NCI-H187 treated with DMSO at 0.1 percent for 48 hours (cell line): ENCODE measurements at regions not wholly inside any gene's neighbourhood (a gene's known extent, or its start where the extent isn't known, plus 50 kb on each side); places are given as distances from the start of the nearest gene placed in this dataset.

ENCODE experiments used
- DNase-seq: peaks from one replicate; lab custom pipeline; 2025; lab: John Stamatoyannopoulos, UW

DNA sequence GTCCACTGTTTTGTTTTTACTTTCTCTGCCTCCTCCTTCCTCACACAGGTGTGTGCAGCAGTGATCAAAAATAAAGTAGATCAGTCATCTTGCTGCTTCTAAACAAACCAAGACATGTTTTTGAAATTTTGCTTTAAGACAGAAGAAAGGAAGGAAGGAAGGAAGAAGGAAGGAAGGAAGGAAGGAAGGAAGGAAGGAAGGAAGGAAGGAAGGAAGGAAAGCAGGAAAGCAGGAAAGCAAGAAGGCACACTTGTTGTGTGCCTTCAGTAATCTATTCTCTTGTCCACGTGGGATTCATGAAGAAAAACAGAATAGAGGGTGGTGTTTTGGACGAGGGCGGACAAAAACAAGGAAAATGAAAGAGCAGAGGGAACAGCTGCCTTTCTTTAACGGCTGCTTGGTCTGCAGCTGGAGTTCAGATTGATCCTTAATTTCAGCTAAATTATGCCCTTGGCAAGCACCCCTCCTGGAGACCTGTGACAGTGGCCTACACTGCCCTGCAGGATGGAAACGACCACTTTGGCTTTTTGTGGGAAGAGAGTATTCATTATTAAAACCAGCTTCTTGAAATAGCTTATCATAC, 188.5 kb upstream of the IRX3 start:
- DNase-seq: no peak

DNA sequence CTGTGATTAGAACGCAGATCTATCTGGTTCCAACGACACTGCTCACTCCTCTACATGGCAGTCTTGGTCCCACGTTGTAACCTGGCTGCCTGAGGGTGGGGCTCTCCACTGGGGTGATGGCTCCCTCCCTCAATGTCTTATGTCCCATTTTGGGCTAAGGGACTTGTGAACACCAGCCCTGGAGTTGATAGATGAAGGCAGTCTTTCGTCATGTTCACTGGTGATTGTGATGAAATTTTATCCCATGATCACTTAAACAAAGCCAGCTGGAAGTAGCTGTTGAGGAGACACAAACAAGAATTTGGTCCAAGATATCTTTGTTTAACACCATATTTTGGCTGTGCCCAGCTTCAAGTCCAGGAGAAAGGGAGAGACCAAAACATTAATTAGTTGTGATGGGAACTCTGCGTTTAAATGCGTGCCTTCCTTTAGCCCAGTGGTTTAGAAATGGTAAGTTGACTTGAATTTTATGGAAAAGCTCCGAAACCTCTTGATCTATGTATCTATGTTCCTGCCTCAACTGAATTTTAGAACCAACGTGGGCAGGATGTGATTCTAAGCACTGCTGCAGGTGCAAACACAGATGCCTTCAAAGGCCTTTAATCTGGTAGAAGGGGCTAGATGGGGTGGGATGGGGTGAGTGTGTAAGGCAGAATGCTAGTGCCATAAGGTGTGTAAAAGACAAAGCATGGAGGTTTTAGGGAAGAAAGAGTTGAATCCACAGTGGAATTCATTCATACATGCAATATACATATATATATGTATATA, 186.8 kb upstream of the IRX3 start:
- no peak for DNase-seq

DNA sequence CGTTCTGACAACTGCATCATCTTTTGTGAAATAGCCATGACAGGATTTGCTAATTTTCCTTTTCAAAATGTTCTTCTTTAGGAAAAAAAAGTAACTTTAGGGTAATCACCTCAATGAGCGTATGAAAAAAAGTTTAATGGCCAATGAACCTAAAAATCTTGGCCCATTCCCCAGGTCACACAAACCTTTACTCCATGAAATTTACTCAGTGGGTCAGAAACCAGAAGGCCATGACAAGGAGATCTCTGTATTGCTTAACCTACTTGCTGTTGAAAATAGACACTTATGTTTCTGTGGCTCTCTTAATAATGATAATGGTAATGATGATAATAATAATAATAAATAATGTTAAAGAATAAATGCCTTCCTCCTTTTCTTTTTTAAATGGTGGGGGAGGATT, 180.8 kb upstream of the IRX3 start:
- no peak for DNase-seq

DNA sequence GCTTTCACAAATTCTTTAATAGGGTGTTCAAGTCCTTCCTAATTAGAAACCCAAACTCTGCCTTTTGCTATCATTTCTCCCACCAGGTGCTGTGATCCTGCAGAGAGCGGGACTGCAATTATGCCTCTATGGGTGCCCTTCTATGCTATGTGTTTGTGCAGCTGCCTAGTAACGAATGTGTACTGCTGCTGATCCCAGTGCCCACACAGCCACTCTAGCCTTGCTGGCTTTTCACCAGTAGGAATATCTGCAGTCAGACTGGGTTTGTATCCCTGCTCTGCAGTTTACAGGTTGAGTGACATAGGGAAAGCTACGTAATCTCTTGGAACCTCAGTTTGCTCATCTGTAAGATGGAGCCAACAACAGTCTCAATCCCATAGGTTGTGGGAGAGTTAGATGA, 179.6 kb upstream of the IRX3 start:
- no peak for DNase-seq

DNA sequence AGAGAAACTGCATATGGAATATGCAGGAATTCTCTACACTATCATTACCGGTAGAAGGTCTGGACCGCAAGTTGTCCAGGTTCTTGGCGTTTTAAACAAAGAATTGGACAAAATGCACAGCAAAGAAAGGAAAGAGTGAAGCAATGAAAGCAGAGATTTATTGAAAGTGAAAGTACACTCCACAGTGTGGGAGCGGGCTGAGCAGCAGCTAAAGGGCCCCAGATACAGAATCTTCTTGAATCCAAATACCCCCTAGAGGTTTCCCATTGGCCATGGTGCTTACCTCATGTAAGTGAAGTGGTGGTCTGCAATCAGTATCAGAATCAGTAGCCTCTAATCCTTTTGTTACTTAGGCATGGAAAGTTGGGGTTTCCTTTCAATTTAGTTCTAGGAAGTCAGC, 178.5 kb upstream of the IRX3 start:
- no peak for DNase-seq

DNA sequence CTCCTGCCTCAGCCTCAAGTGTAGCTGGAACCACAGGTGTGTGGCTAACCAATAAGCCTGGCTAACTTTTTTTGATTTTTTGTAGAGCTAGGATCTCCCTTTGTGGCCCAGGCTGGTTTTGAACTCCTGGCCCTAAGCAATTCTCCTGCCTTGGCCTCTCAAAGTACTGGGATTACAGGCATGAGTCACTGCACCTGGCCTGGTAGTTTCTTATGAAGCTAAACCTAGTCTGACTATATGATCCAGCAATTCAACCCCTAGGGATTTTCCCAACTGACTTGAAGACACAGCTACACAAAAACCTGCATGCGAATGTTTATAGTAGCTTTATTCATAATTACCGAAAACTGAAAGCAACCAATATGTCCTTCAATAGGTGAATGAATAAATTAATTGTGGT, 176.2 kb upstream of the IRX3 start:
- DNase-seq: no peak

DNA sequence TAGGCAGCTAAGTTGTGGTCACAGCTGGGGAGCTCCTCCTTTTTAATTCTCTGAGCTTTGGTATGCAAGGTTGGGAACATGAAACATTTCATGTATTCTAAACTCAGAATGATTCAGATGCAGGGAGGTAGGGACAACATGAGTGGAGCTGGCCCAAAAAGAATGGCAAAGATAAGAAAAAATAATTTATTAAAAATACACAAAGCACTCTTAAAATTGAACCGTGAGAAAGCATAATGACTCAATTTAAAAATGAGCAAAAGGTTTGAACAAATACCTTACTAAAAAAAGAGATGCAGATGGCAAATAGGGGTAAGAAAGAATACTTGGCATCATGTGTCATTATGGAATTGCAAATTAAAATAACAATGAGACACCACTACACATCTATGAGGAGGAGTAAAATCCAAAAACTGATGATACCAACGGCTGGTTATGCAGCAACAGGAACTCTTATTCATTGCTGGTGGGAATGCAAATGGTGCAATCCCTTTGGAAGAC, 175.6 kb upstream of the IRX3 start:
- DNase-seq: no peak

DNA sequence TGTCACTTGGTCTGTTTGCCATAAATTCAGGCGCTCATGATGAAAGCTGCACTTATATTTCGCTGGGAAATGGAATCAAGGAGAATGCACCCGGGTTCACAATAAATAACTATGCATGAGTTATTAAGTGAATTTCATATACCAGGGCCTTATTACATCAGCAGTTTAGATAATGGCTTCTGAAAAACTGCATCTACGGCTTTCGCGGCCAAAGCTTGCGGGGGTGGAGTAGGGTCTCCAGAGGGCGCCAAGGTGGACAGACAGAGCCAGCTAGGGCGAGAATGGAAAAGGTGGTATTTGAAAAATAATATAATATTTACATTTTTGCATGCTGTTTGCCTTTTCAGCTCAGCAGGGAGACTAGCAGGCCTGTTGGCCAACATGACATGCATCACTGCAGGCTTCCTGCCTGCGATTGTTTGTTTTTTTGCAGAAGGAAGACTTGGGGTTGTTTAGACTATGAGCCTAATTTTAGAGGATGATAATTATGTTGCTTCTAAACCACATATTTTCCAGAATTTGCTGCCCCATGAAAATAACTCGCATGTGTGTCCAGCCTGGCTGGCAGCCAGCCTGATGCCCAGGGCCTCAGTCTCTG, 173.8 kb upstream of the IRX3 start:
- no peak for DNase-seq

DNA sequence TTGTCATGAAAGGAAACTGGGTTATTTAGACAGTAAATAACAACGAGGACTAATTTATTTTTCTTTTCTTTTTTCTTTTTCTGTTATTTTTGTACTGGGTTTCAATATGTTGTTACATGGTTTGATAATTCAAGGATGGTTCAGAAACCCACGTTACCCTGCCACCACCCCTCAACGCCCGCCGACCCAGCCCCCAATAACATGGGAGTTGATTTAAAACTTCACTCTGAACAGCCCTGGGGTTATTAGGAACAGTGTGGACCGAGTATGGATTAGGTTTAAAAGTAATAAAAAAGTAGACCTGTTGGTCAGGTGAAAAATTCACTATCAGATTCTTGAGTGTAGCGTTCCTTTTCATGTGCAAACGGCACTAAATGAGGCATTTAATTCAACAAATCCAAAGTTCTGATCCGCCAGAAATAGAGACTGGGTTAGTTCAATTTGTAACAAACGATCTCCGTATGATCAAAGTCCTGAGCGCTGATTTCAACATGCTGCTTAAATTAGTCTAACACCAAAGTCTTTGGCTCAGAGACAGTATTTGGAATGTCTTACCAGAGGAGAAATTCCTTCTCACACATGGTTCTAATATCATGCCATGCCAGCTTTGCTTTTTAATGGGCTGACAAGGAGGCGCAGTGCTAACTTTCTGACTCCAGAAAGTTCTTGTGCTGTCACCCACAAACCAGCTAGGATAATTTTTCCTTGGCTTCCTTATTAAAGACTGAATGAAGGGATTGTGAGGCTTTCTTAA, 173.1 kb upstream of the IRX3 start:
- no peak for DNase-seq

DNA sequence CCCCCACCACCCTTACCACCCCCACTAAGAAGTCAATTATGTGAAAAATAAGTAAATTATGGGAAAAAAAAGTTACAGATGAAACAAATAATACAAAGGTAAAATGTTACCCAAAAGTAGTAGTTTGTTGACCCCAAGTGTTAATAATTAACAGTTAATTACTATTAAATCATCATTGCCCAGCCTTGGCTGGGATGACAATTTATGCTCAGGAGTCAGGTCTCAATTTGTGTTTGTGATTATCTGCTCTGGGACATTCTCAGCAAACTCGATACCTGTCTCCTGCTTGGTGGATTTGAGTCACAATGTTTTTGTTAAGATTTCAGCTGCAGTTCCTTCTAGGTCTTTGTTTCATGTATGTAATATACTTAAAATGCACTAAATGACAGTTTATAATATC, 172.3 kb upstream of the IRX3 start:
- DNase-seq: no peak

DNA sequence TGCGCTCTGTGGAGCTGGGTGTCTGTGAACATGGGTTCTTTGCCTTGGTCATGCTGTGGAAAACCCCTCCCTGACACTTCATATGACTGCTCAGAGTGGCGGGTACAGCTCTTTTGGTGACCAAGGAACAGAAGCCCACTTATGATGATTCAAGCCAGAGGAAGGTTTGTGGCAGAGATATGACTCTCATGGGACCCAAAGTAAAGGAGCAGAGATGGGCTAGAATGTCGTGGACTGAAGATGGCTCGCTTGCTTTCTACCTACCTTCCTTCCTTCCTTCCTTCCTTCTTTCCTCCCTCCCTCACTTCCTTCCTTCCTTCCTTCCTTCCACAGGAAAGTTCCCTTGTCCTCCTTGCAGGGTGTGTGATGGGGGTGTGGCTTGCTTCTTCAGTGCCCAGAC, 169.7 kb upstream of the IRX3 start:
- no peak for DNase-seq

DNA sequence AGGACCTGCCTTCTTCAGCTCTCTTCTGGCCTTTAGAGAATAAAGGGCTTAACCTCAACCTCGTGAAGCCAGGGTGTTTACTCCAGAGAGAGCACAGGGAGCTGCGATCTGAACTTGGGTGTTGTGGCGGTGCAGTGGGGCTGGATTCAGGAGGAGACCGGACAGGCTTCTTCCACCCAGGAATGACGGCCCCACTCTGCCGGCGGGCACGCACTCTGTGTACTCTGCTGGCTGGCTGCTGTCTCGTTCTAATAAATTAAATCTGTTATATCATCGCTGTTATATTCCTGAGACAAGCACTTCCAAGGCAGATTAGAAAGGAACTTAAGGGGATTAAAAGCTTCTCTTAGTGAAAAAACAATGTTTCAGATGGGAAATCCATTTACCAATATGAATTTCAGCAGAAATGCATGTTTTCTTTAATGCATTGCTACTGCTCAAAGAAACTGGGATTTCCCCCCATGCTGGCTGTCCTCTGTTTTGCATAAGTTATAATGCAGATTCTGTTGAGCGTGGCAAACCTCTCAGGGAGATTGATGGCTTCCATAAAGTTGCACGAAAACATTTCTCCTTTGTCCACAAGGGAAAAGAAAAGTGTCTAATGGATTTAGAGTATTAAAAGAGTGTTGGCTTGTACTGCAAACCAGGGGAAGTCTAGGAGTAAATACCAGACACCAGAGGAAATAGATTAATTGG, 168.6 kb upstream of the IRX3 start:
- no peak for DNase-seq

DNA sequence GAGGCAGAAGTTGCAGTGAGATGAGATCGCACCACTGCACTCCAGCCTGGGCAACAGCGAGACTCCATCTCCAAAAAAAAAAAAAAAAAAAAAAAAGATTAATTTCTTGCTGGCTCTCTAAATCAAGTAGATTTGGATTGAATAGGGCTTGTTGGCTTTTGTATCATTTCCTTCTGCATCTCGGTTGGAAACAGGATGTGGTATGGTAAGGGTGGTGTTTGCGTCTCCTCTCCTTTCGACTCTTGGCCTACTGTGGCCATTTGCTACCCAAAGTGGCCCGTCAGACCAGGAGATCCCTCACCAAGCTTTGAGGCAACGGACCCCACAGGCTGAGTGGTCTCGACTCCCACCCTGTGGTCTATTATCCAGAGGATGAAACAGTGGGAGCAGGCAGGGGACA, 168.0 kb upstream of the IRX3 start:
- DNase-seq: no peak

DNA sequence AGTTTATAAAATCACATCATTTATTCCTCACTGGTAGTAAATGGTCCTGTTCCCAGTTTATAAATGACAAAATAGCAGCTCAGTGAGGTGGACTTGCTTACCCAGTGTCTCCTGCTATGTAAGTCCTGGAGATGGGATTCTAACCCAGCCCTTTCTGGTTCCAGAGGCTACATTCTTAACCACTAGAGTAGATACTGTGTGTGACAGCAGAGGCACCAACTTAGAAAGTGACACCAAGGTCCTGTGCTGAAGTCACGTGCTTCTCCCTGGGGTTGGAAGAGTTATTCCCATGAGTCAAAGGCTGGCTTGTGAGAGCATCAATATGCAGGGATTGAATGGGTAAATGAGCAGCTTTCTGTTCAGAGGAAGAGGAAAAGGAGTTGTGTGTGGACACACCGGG, 167.3 kb upstream of the IRX3 start:
- DNase-seq: no peak

DNA sequence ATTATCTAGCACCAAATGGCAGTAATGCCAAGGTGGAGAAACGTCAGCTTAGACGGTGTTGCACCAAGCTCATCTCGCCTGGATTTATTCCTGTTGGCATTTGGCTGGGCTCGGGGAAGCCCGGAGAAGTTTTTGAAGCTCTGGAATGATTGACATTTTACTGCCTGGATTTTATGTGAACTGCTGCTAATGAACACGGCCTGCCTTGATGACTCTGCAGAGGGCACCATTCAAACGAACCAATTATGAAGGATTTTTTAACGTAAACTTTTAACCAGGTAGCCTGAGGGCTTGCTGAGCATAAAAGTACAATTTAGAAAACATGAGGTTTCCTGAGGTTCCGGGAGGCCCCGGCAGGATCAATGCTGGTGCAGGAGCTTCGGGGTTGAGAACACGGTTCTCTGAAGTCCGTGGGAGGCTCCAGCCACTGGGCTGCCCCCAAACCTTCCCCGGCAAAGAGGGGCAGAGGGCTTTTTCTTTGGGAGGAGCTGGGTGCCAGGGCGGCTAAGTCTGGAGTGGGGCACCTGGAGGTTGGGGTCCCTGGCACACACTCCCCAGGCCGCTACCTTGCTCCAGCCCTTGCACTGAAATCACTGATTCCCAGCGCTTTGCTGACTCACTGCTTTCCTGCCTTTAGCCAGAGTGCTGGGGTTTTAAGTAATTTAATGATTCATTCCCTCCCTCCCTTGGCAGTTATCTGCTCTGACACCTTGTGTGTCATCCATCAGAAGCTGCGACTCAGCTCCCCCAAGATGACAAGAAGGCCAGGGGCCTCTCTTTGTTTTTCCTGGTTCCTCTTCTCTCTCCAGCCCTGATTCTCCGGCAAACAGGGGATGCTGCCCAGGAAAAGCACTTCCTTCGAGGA, 161.2 kb upstream of the IRX3 start:
- no peak for DNase-seq

DNA sequence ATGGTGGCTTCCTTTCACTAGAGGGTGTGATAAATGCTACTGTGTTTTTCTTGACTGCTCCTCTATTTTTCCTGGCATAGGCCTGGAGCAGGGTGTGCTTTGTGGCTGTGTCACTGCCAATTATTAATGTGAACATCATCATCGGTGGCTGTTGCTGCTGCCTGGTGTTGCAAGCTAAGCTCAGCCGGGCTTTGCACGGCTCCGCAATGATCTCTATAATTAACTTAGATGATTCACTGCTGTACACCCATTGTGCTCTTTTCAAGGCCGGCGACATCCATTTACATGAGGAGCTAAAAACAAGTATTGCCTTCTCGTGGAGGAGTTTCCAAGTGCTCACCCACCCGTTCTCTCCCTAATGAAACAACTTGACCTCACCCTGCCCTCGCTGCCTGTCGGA, 160.1 kb upstream of the IRX3 start:
- DNase-seq: no peak

DNA sequence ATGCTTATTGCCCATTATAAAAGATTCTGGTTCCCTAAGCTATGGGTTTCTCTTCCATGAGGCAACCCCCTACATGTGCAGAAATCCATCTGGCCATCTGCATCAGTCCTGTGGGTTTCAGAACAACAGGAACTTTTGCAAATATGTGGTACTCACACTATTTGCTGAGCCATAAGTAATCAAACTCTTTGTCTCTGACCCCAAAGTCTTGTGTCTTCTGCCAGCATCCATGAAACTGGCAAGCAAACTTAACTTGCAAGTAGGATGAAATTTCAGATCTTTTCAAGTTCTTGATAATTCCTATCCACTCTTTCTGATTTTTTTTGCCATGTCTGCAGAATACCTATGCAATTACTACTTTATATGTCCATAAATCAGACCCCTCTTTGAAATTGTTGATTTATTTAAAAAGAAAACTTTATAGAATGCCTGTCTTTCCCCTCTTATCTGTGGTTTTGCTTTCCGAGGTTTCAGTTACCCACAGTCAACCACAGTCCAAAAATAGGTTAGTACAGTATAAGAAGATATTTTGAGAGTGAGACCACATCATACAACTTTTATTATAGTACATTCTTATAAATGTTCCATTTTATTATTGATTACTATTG, 158.4 kb upstream of the IRX3 start:
- DNase-seq: no peak

DNA sequence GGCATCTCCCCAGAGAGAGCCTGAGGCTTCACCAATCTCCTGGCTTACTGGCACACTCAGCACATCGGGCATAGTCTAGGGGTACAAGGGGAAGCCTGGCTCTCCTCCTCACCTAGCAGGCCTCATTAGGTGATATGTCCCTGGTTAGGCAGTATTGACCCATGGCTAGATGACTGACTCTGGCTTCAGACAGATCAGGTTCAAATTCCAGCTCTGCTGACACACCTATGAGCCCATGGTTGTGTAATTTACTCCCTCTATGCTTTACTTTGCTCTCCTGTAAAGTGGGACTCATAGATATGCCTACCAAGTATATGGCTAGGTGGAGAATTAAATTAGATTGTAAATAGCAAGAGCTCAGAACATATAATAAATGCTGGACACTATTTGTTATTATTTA, 157.3 kb upstream of the IRX3 start:
- no peak for DNase-seq

DNA sequence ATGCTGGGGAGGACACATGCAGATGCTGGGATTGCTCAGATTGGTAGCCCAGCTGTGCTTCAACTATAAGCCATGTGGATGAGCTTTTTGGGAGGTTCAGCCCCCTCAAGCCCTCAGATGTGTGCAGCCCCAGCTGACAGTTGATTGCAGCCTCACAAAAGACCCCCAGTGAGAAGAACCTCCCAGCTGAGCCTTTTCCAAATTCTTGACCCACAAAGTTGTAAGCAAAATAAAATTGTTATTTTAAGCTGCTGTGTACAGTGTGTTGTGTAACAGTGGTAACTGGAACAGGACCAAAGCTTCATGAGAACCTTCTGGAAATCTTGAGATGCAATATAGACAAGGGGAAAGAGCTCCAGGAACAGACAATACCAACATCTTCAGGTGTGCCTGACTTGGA, 156.8 kb upstream of the IRX3 start:
- DNase-seq: no peak

DNA sequence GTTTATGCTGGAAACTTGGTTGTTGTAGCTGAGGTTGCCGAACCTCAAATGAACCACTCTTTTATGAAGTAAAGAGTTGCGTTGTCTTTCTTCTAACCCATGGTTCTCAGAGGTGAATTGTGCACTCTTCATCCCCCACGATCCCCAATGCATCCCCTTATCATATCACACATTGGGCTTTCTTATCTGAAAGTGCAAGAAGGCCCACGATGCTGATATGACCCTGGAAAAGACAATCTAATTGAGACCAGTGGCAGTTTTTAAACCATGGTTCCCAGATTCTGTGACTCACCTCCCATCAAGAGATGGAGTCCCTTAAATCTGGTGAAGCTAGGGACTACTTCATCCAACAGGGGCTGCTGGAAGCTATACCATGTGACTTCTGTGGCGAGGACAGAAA, 156.3 kb upstream of the IRX3 start:
- DNase-seq: no peak

DNA sequence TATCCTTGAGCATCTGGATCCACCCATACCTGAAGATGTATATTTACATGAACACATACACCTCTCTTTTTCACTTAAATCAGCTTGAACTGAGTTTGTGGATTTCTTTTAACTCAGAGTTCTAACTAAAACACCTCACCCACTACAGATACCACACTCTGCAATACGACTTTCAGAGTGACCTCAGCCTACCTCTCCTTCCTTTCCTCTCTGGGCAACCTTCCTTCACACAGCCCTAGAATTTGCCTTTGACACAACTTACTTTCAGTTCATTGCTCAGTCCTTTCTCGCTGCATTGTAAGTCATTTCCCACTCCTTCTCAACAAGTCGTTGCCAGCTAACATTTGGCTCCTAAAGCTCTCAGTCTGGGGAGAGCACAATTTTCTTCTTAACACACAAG, 151.9 kb upstream of the IRX3 start:
- no peak for DNase-seq
